ENCODE measurements at regions not wholly inside any gene's neighbourhood (a gene's known extent, or its start where the extent isn't known, plus 50 kb on each side); places are given as distances from the start of the nearest gene placed in this dataset.

- DNase-seq (ENCODE audit: extremely low read depth, low read depth), result no peak
- no peak for TF ChIP-seq CTCF (IDR thresholded peaks at IDR 0.05; ENCODE audit: low read depth, low read length)
Measured at GRCh38 chr15:46555547-46555946, 920.7 kb downstream of the SQOR start.

- no peak for TF ChIP-seq CTCF (IDR thresholded peaks at IDR 0.05; ENCODE audit: low read depth, low read length)
- DNase-seq (ENCODE audit: extremely low read depth, low read depth), result no peak
Measured at GRCh38 chr15:46556010-46556409, 921.2 kb downstream of the SQOR start.

GRCh38 chr15:46556559-46557379, 921.9 kb downstream of the SQOR start:
- TF ChIP-seq CTCF (IDR thresholded peaks at IDR 0.05; ENCODE audit: low read depth, low read length), result no peak
- no peak for DNase-seq (ENCODE audit: extremely low read depth, low read depth)

GRCh38 chr15:46567968-46568367, 933.1 kb downstream of the SQOR start:
- DNase-seq (ENCODE audit: extremely low read depth, low read depth), result no peak
- TF ChIP-seq CTCF (IDR thresholded peaks at IDR 0.05; ENCODE audit: low read depth, low read length), result no peak

GRCh38 chr15:46569781-46570180, 935.0 kb downstream of the SQOR start:
- DNase-seq (ENCODE audit: extremely low read depth, low read depth), result no peak
- TF ChIP-seq CTCF (IDR thresholded peaks at IDR 0.05; ENCODE audit: low read depth, low read length), result no peak

GRCh38 chr15:46576646-46577395, 942.0 kb downstream of the SQOR start:
- no peak for TF ChIP-seq CTCF (IDR thresholded peaks at IDR 0.05; ENCODE audit: low read depth, low read length)
- no peak for DNase-seq (ENCODE audit: extremely low read depth, low read depth)

GRCh38 chr15:46577767-46578166, 942.9 kb downstream of the SQOR start:
- no peak for TF ChIP-seq CTCF (IDR thresholded peaks at IDR 0.05; ENCODE audit: low read depth, low read length)
- no peak for DNase-seq (ENCODE audit: extremely low read depth, low read depth)

Measured in AG09319 (cell line).